Fibroblast of skin of right quadriceps (primary cell): ENCODE measurements at regions not wholly inside any gene's neighbourhood (a gene's known extent, or its start where the extent isn't known, plus 50 kb on each side); places are given as distances from the start of the nearest gene placed in this dataset.

ENCODE experiments used
- DNase-seq: peaks from one replicate; pipeline ENCODE4 v3.0.0-alpha.2; 2013

DNA sequence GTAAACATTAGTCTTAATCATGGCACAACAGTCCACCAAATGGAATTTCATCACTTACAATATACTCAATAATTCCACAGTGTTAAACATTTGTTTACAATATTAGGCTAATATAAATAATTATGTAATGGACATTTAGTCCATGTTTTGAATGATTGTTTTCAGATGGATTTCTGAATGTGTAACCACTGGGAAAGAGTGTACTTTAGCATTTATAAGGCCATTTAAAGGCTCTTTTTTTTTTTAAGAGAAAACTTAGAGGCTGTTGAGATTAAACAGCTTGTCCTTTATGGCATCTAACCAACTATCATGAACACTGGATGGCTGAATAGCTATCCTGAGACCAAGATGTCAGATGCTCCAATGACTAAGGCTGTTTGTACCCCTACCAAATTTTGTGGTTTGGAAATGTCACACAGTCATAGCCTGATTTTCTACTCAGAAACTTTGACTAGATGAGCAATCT is 248.3 kb upstream of the GLI3 start:
- DNase-seq, result no peak

GRCh38 chr7:42483886-42484285 is 246.9 kb upstream of the GLI3 start:
- no peak for DNase-seq

DNA sequence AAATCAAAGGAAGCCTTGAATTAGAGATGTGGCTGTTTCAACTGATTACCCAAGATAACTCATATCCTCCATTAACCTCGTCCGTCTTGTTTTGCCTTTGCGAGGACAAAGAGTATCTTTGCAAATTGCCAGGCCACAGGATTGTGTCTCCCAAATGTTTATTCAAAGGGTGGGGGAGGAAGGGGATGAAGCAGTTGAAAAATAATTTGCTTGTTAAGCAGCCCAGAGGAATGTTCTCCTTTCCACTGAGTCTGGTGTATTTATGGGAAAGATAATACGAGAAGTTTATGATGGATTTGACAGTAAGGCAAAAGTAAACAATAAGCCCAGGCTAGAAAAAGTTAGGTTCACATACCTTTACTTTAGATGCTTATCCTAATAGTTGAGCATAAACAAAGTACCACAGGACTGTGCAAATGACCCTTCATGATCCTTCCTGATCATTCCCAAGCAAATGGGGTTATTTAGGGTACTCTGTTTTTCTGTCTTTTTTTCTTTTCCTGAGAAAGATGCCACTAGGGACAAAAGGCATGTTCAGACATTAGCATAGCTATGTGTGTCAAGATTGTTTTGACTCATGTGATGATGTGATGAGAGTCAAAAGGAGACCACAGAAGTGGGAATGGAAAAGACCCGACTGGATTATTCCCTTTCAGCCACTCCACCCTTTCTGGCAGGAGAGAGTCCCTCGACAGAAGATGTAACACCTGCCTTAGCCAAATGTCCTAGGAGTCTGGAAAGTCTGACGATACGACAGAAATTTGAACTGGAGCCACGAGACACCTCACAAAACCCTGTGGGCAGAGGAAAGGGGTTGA is 243.0 kb upstream of the GLI3 start:
- peak; percentile 56 for DNase-seq

DNA sequence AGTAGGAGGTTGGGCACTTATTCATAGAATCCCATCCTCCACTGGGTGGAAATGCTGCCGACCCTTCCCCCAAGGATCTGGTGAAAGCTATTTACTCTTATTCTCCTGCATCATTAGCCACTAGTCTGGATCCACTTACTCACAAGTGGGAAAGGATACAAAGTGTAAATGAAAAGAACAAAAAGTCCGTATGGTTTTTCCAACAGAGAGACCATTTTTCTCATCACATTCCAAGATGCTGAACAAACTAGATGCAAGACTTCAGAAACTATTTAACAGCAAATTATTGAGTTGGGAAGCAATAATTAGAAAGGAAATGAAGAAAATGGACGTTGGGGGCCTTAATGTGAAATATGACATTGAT is 242.4 kb upstream of the GLI3 start:
- DNase-seq, result no peak

DNA sequence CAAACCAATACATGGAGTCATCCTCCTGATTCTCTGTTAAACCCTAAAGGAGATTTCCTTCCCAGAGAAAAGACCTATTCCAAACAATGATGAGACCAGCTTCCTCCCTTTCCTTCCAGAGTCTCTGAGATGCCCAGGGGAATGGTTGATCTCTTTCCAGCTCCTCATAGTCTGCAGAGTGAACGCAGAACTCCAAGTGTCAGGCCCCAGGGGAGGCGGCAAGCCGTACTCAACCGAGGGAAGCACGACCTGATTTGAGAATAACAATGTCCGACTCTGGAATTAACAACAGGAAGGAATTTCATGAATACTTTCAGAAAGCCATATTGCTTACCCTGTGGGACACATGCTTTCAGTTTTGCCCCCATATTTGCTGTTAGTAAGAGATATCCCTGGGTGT is 241.7 kb upstream of the GLI3 start:
- no peak for DNase-seq

- DNase-seq, result no peak
Measured at GRCh38 chr7:42476255-42476654, 239.2 kb upstream of the GLI3 start.

DNA sequence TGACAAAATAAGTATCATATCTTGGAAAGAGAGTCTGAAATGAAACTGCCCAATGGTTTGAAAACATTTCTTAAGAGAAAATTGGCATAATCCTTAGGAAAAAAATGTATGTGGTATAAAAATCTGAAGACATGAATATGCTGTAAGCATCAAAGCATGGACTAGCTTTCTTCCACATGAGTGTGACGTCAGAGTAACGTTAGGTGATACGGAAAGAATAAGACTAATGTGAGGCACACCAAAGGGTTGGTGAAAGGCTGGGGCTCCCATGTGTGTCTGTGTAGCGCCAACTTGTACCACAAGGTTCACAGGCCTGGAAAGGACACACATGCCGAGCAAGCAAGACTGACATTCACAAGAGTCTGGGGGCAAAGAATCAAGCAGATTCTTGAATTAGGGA is 238.1 kb upstream of the GLI3 start:
- DNase-seq, result no peak

DNA sequence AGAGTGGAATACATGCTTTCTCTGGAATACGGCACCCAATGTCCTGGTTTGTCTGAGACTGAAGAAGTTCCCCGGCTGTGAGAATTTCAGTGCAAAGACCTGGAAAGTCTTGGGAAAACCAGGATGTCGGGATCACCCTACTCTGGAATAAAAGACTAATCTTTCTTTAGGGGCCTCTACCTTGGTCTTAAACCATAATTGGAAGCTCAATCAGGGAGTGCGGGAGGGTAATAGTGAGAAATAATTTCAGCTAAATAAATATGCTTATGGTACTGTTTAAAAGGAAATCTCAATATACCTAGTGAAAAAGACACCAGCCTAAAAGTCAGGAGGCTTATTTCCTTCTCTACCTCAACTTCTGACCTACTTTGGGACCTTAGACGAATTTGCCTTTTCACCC is 236.1 kb upstream of the GLI3 start:
- DNase-seq, result no peak

- DNase-seq, result no peak
Measured at GRCh38 chr7:42471573-42472174, 234.7 kb upstream of the GLI3 start.

GRCh38 chr7:42469341-42469740 is 232.3 kb upstream of the GLI3 start:
- DNase-seq, result no peak

GRCh38 chr7:42468471-42468870 is 231.5 kb upstream of the GLI3 start:
- DNase-seq, result peak; percentile 9

GRCh38 chr7:42461537-42461936 is 224.5 kb upstream of the GLI3 start:
- no peak for DNase-seq

GRCh38 chr7:42460933-42461332 is 223.9 kb upstream of the GLI3 start:
- peak; percentile 70 for DNase-seq

DNA sequence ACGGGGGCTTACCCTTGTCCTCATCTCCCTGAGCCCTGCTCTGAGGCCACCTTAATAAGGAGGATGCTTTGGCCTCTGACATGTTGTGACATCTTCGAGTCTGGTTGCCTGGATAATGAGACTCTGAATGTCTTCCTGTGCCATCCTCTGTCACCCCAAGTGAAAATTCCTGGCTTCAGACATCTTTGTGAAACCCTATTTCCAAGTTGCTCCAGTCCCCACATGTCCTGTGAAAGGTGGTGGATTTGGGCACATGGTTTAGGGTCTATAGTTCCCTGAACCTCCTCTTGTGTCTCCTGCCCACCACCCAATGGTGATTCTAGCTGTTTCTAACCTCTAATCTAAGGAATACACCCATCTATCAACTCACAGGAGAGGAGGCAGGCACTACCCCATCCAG is 223.1 kb upstream of the GLI3 start:
- DNase-seq, result no peak

DNA sequence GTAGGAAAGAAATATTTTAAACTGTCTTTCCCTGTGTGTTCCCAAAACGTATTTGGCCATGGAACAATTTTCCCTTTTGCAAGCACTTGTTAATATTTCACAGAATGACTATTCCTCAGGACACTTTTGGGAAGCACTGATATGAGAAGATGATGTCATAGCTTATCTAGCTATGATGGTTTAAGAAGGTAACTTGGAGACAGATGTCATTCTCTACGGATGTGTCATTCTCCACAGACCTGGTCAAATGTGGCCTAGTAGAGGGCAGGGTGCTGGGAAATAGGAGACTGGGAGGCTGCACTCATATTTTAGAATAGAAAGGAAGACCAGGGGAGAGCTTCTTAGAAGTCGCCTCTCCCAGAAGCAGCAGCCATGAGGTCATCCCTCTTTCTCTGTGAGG is 220.7 kb upstream of the GLI3 start:
- peak; percentile 15 for DNase-seq

GRCh38 chr7:42456756-42457276 is 219.8 kb upstream of the GLI3 start:
- DNase-seq, result peak; percentile 35

- no peak for DNase-seq
Measured at GRCh38 chr7:42456267-42456666, 219.3 kb upstream of the GLI3 start.

DNA sequence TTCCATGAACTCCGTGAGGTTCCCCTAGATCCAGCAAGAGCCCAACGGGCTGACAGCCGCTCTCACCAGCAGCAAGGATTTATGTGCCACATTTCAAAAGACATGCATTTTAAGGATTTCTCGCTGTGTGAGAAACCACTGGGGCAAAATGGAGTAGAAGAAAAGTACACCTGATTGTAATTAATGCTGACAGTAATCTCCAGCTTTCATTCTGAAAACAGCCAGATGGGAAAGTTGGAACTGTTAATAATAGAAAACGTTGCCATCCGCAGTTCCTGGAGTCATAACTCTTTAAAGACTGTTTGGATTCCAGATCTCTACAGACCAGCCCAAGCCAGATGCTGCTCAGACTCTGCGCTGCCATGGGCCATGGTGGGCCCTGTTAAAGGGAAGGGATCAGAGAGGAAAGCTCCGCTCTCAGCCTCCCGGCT is 216.9 kb upstream of the GLI3 start:
- peak; percentile 88 for DNase-seq

DNA sequence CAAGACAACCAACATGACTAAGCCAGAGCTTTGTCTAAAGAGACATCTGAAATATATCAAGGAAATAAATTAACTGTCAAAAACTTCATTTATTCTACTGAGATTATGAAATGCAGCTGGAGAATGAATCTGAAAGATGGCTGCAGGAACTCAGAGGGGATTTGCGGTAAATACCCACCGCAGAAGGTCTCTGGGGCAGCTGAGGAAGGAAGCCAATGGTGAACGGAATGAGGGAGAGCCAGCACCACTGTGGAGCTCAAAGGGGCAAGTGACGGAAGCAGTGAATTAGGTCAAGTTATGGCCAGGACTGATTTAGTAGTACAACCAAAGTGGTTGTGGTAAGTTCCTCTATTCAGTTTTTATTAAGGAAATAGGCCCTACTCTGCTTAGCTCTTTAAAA is 215.3 kb upstream of the GLI3 start:
- peak; percentile 80 for DNase-seq

- DNase-seq, result no peak
Measured at GRCh38 chr7:42449431-42449830, 212.4 kb upstream of the GLI3 start.

GRCh38 chr7:42448901-42449300 is 211.9 kb upstream of the GLI3 start:
- DNase-seq, result no peak

DNA sequence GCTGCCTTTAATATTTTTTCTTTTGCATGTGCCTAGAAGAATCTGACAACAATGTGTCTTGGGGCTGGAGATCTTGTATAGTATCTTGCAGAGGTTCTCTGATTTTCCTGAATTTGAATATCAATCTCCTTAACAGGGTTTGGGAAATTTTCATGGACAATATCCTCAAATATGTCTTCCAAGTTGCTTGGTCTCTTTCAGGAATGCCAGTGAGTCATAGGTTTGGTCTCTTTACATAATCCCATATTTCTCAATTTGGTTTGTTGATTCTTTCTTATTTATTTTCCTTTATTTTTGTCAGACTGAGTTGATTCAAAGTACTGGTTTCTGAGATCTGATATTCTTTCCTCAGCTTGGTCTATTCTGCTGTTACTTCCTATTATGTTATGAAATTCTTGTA is 208.7 kb upstream of the GLI3 start:
- DNase-seq, result peak; percentile 42

- DNase-seq, result no peak
Measured at GRCh38 chr7:42440951-42441350, 203.9 kb upstream of the GLI3 start.

DNA sequence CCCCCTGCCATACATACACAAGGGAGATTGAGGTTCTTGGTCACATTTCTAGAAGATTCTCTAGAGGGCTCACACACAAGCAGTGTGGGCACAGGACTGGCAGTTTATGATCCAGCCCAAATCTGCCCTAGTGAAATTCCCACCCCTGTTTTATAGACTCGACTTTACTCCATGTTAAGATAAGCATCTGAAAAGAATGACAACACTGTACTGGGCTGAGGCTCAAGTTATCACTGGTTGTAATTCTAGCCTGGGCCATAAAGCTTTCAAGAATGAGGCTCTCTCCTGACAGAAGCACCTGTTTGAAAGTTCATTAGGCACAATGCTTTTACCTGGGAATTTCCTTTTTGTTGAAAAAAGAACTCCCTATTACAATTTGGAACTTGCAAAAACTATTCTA is 195.6 kb upstream of the GLI3 start:
- DNase-seq, result no peak

- DNase-seq, result no peak
Measured at GRCh38 chr7:42431873-42432272, 194.9 kb upstream of the GLI3 start.
